Natural killer cell (primary cell): ENCODE measurements at regions not wholly inside any gene's neighbourhood (a gene's known extent, or its start where the extent isn't known, plus 50 kb on each side); places are given as distances from the start of the nearest gene placed in this dataset.

Experiments
- ATAC-seq, 3 donors: fragments of 150-1000 bp in 2 of 3; fragments of 200-7000 bp in 1 of 3; cut with Tn5 transposase; 1 replicate in 1 of 3; 2 replicates in 2 of 3; pipeline ENCODE4 v1.10.0; 2021; ENCODE audit warnings: mild to moderate bottlenecking in 2 of 3, moderate library complexity in 2 of 3
- DNase-seq, 2 donors: peaks; one replicate each; pipeline versions ENCODE4 v3.0.0 to v3.0.0-alpha.2; 2013 to 2021; ENCODE audit warnings: mixed read lengths in 1 of 2
- H3K27ac ChIP-seq: one replicate; pipeline ENCODE4 v1.5.1; 2013; ENCODE audit warnings: mild to moderate bottlenecking, low read length
- H3K27me3 ChIP-seq: one replicate; pipeline ENCODE4 v1.6.1; 2013; ENCODE audit warnings: low read length; ENCODE audit not compliant: control insufficient read depth, insufficient read depth
- H3K36me3 ChIP-seq: one replicate; pipeline ENCODE4 v1.6.1; 2013; ENCODE audit warnings: low read length; ENCODE audit not compliant: control insufficient read depth, insufficient read depth
- H3K4me1 ChIP-seq: one replicate; pipeline ENCODE4 v1.6.1; 2013; ENCODE audit warnings: low read length; ENCODE audit not compliant: control insufficient read depth, insufficient read depth
- H3K4me3 ChIP-seq: one replicate; pipeline ENCODE4 v1.5.1; 2013; ENCODE audit warnings: low read length
- H3K9me3 ChIP-seq: one replicate; pipeline ENCODE4 v1.6.1; 2013; ENCODE audit warnings: low read length; ENCODE audit not compliant: control insufficient read depth, insufficient read depth
- H3K27ac Mint-ChIP-seq, 2 donors: one replicate each; pipeline ENCODE4 v1.8.0; 2022; ENCODE audit warnings: mild to moderate bottlenecking in 2 of 2, mixed read lengths in 2 of 2, moderate library complexity in 1 of 2
- H3K27me3 Mint-ChIP-seq, 2 donors: one replicate each; pipeline ENCODE4 v1.8.0; 2022; ENCODE audit warnings: low read depth in 2 of 2, mixed read lengths in 2 of 2
- H3K36me3 Mint-ChIP-seq: one replicate; pipeline ENCODE4 v1.8.0; 2022; ENCODE audit warnings: mixed read lengths
- H3K4me1 Mint-ChIP-seq, 2 donors: one replicate each; pipeline ENCODE4 v1.8.0; 2022; ENCODE audit warnings: mixed read lengths in 2 of 2
- H3K4me3 Mint-ChIP-seq: one replicate; pipeline ENCODE4 v1.8.0; 2022; ENCODE audit warnings: mild to moderate bottlenecking, moderate library complexity, mixed read lengths
- H3K9me3 Mint-ChIP-seq, 2 donors: one replicate each; pipeline ENCODE4 v1.8.0; 2022; ENCODE audit warnings: mixed read lengths in 2 of 2
- WGBS: methylation state at CpG from one replicate; pipeline ENCODE4 v1.1.7; 2013; ENCODE audit warnings: missing lambda C conversion rate; ENCODE audit not compliant: insufficient coverage; 5-methylcytosine and 5-hydroxymethylcytosine counted together
- intact Hi-C: fragments of 100-400 bp; cut with micrococcal nuclease; formaldehyde crosslinking; loops from one replicate; pipeline ENCODE4 v1.14.2; 2022
- TF ChIP-seq, protein P1 (sequence below): fragments of 200-600 bp; IDR thresholded peaks from one replicate; pipeline ENCODE4 v1.8.0; 2022; ENCODE audit warnings: antibody characterized with exemption

DNA sequence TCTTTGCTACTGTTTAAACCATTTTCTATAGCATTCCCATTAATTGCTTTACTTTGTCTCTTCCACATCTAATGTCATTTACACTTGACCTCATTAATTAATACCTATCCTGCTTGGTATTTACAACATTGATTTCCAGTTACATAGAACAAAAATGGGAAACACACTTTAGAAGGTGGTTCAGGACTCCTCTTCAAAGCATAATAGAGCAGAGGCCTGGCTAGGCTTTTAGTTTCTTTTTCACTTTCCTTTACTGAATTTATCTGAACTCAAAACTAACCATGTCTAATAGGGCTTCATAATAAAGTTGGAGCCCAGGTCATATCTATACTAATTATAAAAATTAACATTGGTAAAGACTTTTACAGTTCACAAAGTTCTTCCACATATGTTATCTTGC is 648.0 kb upstream of the KIRREL3 start:
- no peaks in the 10 kb centered on the region for H3K4me1 ChIP-seq

DNA sequence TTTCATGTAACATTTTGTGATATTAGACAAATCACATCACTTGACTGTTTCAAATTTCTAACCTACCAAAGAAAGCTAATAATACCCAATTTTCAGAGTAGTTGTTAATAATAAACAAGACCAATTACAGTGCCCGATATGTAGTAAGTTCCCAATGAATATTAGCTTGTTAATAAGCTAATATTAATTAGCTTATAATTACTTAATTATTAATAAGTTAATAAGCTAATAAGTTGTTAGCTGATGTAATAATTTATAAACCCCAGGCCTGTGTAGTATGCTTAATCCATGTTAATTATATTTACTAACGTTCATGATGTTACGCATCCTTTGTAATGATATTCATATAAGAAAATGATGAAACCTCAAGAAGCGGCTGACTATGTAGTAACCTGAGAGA is 643.8 kb upstream of the KIRREL3 start:
- no peaks in the 10 kb centered on the region for H3K36me3 Mint-ChIP-seq
- no peaks in the 10 kb centered on the region for H3K4me1 Mint-ChIP-seq
- Histone ChIP-seq H3K27me3 (no peaks in the 10 kb centered on the region), H3K36me3 (no peaks in the 10 kb centered on the region), H3K9me3 (no peaks in the 10 kb centered on the region), H3K4me3 (no peak overlapping the region), H3K4me1 (no peaks in the 10 kb centered on the region), H3K27ac (no peak overlapping the region)
- no peak for ATAC-seq
- no peak for DNase-seq
- no peak overlapping the region for H3K4me3 Mint-ChIP-seq
- H3K27me3 Mint-ChIP-seq = no peaks in the 10 kb centered on the region
- intact Hi-C loops = no loop called here
- no peaks in the 10 kb centered on the region for H3K9me3 Mint-ChIP-seq
- TF ChIP-seq, protein P1, sequence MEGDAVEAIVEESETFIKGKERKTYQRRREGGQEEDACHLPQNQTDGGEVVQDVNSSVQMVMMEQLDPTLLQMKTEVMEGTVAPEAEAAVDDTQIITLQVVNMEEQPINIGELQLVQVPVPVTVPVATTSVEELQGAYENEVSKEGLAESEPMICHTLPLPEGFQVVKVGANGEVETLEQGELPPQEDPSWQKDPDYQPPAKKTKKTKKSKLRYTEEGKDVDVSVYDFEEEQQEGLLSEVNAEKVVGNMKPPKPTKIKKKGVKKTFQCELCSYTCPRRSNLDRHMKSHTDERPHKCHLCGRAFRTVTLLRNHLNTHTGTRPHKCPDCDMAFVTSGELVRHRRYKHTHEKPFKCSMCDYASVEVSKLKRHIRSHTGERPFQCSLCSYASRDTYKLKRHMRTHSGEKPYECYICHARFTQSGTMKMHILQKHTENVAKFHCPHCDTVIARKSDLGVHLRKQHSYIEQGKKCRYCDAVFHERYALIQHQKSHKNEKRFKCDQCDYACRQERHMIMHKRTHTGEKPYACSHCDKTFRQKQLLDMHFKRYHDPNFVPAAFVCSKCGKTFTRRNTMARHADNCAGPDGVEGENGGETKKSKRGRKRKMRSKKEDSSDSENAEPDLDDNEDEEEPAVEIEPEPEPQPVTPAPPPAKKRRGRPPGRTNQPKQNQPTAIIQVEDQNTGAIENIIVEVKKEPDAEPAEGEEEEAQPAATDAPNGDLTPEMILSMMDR = no peak
- H3K27ac Mint-ChIP-seq = no peak overlapping the region
- WGBS = 100% methylated on average over 3 of the region's 4 CpGs

More for the DNA sequence above, 648.0 kb upstream of the KIRREL3 start:
- DNase-seq (no peak), ATAC-seq (no peak)
- H3K36me3 Mint-ChIP-seq = no peaks in the 10 kb centered on the region
- peaks cover 0 to 2% of the 10 kb centered on the region in 2 donors for H3K9me3 Mint-ChIP-seq
- no peak overlapping the region for H3K27ac Mint-ChIP-seq
- H3K4me3 ChIP-seq = no peak overlapping the region
- TF ChIP-seq, protein P1 = no peak
- H3K4me1 Mint-ChIP-seq = no peaks in the 10 kb centered on the region
- H3K27ac ChIP-seq = no peak overlapping the region
- intact Hi-C loops = no loop called here
- no peak overlapping the region for H3K4me3 Mint-ChIP-seq
- no peaks in the 10 kb centered on the region for H3K9me3 ChIP-seq
- H3K27me3 Mint-ChIP-seq = no peaks in the 10 kb centered on the region
- no peaks in the 10 kb centered on the region for H3K27me3 ChIP-seq
- no peaks in the 10 kb centered on the region for H3K36me3 ChIP-seq

DNA sequence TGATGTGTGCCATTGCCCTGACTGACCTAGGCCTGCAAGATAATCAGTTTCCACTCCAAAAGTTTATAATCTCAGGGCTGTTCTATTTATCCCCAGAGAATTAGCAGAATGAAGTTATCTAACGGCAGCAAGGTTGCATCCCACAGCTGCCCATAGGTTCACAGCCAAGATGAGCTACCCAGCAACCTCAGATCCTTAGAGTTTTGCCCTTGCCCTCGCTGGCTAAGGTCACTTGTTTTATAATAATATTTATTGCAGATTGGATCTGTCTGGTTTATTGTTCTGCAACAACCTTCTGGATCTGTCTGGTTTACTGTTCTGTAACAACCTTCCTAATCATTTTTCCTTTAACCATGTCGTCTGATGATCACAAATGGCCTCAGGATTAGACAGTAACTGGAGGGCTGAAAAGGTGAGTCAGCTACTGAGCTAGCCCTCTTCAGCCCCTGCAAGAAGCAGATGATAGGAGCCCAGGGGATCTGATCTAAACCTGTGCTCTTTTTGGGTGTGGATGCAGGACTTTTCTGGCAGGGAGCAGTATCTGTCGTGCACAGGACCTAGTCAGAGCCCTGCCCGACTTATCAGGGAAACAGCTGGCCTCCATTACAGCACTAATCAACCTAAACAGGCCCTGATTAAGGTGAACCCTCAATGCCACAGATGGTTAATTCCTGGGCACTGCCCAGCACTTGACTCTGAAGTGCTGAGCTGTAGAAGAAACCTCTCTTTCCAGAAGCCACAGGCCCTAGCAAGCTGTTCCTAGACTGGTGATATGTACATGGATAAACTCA is 642.9 kb upstream of the KIRREL3 start:
- no peaks in the 10 kb centered on the region for H3K36me3 ChIP-seq
- no peak overlapping the region for H3K27ac ChIP-seq
- H3K4me3 ChIP-seq = no peak overlapping the region
- WGBS = 89% methylated on average over 5 of the region's 5 CpGs
- Mint-ChIP-seq H3K27me3 (no peaks in the 10 kb centered on the region), H3K36me3 (no peaks in the 10 kb centered on the region), H3K4me3 (no peak overlapping the region), H3K27ac (no peak overlapping the region), H3K4me1 (no peaks in the 10 kb centered on the region), H3K9me3 (no peaks in the 10 kb centered on the region)
- H3K9me3 ChIP-seq = no peaks in the 10 kb centered on the region
- DNase-seq (no peak), ATAC-seq (no peak)
- no peaks in the 10 kb centered on the region for H3K4me1 ChIP-seq
- intact Hi-C loops = no loop called here
- TF ChIP-seq, protein P1 = no peak
- H3K27me3 ChIP-seq = no peaks in the 10 kb centered on the region
